SK-N-SH (cell line): ENCODE measurements at regions not wholly inside any gene's neighbourhood (a gene's known extent, or its start where the extent isn't known, plus 50 kb on each side); places are given as distances from the start of the nearest gene placed in this dataset.

ENCODE experiments used
- small RNA-seq, 7 experiments: library from RNA; depleted of rRNA; stranded (forward); fragments of <200 nt; gene quantifications; one replicate each; pipeline ENCODE3, GENCODE V24; 2012

Small RNAs in the stretch of these regions (small RNA-seq; reads per million reads assigned to genes)
- gene AL591926.1 (0 reads per million in 7 experiments), gene AL591926.4 (0 reads per million in 7 experiments), gene AL591926.5 (0 reads per million in 7 experiments), gene AL591926.6 (0 reads per million in 7 experiments), gene AL591926.8 (0 reads per million in 7 experiments), gene AL591926.9 (0 reads per million in 7 experiments), gene RF00019 (0 reads per million in 7 experiments), gene RF00156 (0 reads per million in 7 experiments), gene RN7SL565P (0 reads per million in 7 experiments)
